22Rv1 (cell line): ENCODE measurements at regions not wholly inside any gene's neighbourhood (a gene's known extent, or its start where the extent isn't known, plus 50 kb on each side); places are given as distances from the start of the nearest gene placed in this dataset.

ENCODE experiments used
- H3K27ac ChIP-seq: fragments of 450-650 bp; 2 replicates; pipeline ENCODE4 v1.5.1; 2017
- ZFX ChIP-seq: fragments of 450-650 bp; IDR thresholded peaks from 2 replicates; pipeline ENCODE4 v1.6.1; 2017; ENCODE audit warnings: antibody characterized with exemption, borderline replicate concordance
- TF ChIP-seq, protein P1 (sequence below): fragments of 450-650 bp; IDR thresholded peaks from 2 replicates; pipeline ENCODE4 v1.5.1; 2017; ENCODE audit warnings: mild to moderate bottlenecking

DNA sequence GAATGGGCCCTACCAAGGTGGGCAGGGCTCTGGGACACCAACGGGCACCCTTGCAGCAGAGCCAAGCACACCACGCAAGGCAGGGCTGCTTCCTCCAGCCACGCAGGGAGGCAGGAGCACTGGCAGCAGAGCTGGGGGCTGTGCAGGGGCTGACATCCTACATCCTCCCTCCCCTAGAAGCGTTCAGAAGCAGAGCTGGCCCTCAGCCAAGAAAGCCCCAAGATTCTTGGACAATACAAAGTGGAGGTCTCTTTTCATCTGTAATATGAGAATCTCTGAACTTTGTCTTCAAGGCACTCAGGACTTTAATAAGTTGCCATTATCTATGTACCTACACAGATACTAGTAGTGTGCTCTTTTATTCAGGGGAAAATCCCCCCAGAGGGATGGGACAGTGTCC lies 128.1 kb upstream of the AGAP1 start:
- TF ChIP-seq, protein P1, sequence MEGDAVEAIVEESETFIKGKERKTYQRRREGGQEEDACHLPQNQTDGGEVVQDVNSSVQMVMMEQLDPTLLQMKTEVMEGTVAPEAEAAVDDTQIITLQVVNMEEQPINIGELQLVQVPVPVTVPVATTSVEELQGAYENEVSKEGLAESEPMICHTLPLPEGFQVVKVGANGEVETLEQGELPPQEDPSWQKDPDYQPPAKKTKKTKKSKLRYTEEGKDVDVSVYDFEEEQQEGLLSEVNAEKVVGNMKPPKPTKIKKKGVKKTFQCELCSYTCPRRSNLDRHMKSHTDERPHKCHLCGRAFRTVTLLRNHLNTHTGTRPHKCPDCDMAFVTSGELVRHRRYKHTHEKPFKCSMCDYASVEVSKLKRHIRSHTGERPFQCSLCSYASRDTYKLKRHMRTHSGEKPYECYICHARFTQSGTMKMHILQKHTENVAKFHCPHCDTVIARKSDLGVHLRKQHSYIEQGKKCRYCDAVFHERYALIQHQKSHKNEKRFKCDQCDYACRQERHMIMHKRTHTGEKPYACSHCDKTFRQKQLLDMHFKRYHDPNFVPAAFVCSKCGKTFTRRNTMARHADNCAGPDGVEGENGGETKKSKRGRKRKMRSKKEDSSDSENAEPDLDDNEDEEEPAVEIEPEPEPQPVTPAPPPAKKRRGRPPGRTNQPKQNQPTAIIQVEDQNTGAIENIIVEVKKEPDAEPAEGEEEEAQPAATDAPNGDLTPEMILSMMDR: no peak
- TF ChIP-seq ZFX: no peak

DNA sequence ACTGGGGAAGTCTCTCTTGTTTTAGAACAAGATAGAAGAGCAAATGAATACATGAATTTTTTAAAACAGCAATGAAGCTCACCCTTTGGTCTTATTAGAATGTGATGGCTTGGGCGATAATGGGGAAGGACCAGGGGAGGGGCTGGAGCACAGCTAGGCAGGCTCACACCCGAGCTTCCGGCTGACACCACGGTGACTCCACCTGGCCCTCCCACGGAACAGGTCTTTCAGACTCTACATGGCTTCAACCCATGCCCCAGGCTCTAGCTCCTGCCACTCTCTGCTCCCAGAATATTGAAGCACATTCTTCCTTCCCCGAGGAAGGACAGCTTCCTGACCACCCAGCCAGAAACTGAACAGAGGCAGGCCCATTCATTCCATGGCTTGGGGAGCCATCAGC lies 127.5 kb upstream of the AGAP1 start:
- H3K27ac ChIP-seq: no peak overlapping the region
- TF ChIP-seq ZFX: no peak
- TF ChIP-seq, protein P1: no peak

More for the DNA sequence above, 128.1 kb upstream of the AGAP1 start:
- no peak overlapping the region for H3K27ac ChIP-seq

DNA sequence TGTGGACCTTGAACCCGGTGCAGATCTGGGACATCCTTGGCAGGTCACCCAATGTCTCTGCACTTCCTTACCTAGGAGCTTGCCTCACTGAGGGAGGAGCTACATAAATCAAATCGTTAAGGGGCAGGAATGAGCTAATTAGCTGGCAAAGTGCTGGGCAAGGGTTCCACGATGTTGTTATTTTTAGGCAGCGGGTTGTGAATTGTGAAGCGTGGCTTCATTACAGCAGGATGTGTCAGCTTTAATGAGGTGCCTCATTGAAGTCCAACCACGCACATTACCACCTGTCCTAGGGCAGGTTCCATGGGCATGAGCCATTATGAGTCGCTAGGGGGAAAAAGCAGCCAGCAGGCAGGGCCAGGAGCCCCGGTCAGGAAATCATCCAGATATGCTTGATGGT lies 127.0 kb upstream of the AGAP1 start:
- TF ChIP-seq, protein P1: no peak
- no peak for TF ChIP-seq ZFX
- H3K27ac ChIP-seq: no peak overlapping the region

DNA sequence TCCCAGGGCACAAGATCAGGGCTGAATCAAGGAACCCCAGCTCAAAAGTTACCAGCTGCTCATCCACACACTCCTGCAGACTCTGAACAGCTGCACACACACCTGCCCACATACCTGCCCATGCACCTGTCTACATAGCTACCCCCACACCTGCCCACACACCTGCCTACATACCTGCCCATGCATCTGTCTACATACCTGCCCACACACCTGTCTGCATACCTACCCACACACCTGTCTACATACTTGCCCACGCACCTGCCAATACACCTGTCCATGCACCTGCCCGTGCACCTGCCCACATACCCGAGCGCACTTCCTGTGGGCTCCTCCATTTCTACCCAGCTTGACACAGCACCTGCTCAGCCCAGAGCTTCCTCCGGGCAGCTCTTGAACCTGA lies 122.8 kb upstream of the AGAP1 start:
- no peak overlapping the region for H3K27ac ChIP-seq
- TF ChIP-seq ZFX: no peak
- TF ChIP-seq, protein P1: no peak

DNA sequence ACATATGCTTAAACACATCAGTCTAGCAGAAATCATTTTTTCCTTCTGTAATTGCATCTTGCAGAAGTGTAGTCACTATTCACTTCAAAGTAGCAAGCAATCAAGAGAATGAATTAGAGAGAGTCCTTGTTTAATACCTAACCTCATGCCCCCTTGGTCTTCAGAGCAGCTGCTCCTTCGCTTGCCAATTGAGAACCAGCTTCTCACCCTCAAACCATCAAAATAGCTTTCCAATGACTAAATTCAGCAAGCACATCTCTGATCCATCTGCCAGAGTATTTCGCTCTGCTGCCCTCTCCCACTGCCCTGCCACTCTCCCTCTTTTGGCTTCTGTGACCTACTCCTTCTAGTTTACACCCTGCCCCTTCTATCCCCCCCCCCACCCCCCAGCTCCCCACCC lies 120.7 kb upstream of the AGAP1 start:
- no peak for TF ChIP-seq ZFX
- TF ChIP-seq, protein P1: no peak
- no peak overlapping the region for H3K27ac ChIP-seq

DNA sequence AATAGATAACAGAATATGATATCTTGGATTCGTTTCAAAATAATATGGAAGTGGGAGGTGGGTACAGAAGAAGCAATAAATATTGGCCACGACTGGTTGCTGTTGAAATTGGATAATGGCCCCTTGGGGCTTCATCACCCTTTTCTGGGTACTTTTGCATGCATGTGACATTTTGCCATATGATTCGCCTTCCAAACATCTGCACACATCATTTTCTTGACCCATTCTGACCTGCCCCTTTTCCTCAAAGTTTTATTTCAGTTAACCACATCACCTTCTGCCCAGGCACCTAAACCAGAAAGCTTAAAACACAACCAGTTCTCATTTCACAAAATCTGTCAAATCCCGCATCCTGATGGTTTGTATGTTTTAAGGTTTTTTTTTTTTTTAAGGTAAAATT lies 116.7 kb upstream of the AGAP1 start:
- no peak overlapping the region for H3K27ac ChIP-seq
- no peak for TF ChIP-seq ZFX
- TF ChIP-seq, protein P1: no peak

DNA sequence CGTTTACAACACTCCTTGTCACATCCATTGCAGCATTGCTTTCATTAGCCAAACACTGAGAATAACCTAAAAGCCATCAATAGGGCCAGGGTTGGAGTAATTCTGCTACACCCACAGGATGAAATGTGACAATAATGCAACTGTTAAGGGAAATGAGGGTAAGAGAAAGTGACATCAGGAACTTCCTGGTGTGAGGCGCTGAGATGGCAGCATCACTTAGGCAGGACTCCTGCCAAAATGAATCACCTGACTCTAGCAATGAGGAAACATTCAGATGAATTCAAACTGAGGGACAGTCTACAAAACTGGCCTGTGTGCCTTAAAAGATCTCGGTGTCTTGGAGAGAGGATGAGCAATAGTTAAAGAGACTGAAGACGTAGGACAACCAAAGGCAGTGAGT lies 115.6 kb upstream of the AGAP1 start:
- no peak for TF ChIP-seq ZFX
- TF ChIP-seq, protein P1: no peak
- no peak overlapping the region for H3K27ac ChIP-seq
